NCI-H2171 treated with DMSO at 0.1 percent for 48 hours (cell line): ENCODE measurements at regions not wholly inside any gene's neighbourhood (a gene's known extent, or its start where the extent isn't known, plus 50 kb on each side); places are given as distances from the start of the nearest gene placed in this dataset.
"Not testable (repeated sequence)": the region's sequence is repeated elsewhere in the genome, so short reads cannot be mapped to it uniquely, and the experiment has no call there.

Experiments used
- DNase-seq: peaks from one replicate; lab custom pipeline; 2025; lab: John Stamatoyannopoulos, UW

DNA sequence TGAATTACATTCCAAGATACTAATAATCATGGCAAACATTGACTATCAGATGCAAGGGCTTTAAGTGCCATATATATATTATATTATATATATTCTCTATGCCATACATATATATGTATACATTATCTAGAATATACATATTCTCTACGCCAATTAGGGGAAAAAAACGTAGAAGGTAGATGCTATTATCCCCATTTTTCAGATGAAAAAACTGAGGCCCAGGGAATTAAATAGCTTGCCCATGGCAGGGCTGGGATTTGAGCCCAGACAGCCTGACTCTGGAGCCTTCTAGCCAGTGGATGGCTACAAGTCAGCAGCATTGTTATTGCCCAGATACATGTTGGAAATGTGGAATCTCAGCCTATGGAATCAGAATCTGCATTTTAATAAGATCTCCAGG is 116.0 kb upstream of the BTG1 start:
- DNase-seq: no peak

DNA sequence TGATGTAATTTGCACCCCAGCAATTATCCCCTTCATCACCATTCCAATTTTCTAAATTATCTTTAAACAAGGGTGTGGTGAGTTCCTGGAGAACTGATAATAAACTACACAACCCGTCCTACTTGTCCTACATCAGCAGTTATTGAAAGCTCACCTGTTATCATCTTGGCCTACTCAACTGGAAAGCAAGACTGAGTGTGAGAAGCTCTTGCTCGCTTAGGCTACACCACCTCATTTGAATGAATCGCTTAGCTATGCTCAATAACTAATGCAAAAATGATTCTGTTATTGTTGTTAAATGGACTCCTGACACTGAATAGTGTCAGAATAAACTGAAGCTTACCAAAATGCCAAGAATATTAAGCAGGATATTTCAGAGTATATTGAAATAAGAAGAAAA is 115.4 kb upstream of the BTG1 start:
- no peak for DNase-seq

DNA sequence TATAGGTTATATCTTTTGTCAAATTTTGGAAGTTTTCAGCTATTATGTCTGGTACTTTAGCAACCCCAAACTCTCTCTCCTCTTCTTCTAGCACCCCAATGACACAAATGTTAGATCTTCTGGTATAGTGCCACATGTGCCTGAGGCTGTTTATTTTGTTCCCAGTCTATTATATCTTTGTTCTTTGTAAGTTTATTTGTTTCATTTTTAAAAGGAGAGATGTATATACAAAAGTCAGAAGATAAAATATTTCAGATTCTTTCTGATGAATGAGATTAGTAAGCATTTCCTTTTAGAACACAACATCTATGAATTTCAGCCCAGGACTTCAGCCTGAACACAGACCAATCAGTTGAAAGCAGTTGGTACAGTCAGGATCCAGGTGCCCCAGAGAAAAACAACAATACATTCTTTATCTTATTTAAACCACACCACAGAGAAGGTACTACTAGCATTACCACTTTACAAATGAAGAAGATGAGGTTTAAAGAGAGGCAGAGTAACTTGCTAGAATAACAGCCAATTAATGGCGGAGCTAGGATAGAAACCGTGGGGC is 114.1 kb upstream of the BTG1 start:
- DNase-seq: no peak

DNA sequence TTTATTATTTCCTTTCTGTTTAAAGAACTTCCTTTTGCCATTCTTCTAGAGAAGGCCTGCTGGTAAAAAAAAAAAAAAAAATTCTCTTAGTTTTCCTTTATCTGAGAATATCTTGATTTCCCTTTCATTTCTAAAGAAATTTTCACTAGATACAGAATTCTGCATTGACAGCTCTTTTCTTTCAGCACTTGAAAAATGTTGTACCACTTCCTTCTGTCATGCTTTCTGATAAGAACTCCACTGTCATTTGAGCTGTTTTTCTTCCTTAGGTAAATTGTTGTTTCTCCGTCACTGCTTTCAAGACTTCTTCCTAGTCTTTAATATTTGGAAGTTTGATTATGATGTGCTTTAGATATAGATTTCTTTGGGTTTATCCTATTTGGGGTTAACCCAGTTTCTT is 113.6 kb upstream of the BTG1 start:
- no peak for DNase-seq

DNA sequence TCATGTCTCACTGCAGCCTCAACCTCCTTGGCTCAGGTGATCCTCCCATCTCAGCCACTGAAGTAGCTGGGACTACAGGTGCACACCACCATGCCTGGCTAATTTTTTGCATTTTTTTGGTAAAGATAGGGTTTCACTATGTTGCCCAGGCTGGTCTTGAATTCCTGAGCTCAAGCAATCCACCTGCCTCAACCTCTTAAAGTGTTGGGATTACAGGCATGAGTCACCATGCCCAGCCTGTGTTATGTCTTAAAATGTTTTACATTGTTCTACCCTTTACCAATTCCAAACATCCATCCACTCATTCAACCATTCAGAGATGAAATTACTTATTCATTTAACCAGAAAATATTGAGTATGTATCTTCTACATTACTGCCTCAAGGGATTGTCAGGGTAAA is 111.6 kb upstream of the BTG1 start:
- DNase-seq: no peak

DNA sequence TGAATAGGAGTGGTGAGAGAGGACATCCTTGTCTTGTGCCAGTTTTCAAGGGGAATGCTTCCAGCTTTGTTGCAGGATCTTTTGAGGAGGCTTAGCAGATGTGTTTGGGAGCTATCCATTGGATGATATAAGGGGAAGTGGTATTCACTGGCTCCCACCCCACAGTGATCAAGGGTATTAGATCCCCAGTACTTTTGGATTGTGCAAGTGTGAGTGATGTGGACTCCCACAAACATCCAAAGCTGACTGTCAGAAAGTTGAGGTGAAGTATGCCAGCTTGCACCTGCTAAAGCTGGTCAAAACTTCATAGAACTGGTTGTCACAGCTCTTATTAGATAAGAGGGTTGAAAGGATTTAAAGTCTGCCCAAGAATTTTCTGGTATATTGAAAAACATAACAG is 110.1 kb upstream of the BTG1 start:
- no peak for DNase-seq

DNA sequence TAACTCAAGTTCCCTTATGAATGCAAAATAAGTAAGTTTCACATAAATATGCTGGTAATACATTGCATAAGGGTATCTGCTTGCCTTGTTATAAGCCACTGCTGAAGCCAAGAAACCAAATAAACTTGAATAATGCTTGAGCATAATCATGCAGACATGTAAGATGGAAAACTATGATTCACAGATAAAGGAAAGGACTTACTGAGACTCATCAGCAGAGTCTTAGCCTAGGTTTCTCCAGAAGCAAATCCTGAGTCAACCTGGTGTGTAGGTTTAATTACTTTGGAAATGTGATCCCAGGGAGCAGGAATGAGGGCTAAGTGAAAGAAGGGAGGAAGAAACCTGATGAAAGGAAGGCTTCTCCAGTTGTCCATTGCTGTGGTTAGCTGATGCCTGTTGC is 107.7 kb upstream of the BTG1 start:
- DNase-seq: peak; percentile 18

DNA sequence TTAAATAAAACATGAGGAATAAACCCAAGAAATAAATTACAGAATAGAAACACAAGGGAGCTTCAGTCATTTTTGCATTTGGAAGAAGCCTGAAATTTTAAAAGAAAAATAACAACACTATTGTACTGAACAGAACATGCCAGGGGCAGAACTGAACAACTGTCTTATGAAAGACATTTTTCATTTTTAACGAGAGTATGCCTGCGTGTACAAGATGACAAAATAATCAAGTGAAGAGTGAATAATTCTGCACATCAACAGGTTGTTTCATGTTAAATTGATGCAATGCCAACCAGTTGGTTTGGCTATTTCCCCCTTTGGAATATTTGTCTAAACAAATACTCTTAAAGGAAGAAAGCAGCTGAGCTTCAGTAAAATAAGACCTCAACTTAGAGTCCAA is 103.3 kb upstream of the BTG1 start:
- DNase-seq: no peak

DNA sequence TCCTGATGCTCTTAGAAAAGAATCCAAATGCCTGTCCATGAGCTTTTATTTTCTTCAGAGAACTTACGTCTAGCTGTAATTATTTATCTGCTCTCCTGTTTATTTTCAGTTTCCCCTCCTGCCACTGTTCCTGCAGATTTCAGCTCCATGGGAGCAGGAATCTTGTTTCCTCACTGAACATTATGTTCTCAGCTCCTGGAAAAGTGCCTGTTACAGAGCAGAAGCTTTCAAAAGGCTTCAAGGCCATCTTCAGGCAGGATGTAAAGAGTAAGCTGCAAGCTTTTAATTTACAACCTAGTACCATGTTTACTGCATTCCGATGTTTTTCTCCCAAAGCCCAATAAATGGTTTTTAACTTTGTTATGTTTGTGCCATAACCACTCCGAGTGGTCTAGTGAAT is 98.4 kb upstream of the BTG1 start:
- DNase-seq: no peak

DNA sequence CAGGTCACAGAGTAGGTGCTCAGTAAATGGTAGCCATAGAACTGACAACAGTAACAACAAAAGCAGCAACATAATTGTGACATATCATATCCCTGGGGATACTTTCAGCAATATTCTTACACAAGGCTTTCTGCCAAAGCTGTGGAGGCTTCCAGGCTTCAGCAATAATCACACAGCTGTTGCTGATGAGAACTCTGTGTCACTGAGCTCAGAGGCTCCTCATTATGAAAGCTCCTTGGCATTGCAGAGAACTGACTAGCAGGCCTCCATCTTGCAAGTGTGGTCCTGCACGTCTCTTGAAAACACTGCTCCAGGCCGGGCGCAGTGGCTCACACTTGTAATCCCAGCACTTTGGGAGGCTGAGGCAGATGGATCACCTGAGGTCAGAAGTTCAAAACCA is 97.3 kb upstream of the BTG1 start:
- peak; percentile 71 for DNase-seq

DNA sequence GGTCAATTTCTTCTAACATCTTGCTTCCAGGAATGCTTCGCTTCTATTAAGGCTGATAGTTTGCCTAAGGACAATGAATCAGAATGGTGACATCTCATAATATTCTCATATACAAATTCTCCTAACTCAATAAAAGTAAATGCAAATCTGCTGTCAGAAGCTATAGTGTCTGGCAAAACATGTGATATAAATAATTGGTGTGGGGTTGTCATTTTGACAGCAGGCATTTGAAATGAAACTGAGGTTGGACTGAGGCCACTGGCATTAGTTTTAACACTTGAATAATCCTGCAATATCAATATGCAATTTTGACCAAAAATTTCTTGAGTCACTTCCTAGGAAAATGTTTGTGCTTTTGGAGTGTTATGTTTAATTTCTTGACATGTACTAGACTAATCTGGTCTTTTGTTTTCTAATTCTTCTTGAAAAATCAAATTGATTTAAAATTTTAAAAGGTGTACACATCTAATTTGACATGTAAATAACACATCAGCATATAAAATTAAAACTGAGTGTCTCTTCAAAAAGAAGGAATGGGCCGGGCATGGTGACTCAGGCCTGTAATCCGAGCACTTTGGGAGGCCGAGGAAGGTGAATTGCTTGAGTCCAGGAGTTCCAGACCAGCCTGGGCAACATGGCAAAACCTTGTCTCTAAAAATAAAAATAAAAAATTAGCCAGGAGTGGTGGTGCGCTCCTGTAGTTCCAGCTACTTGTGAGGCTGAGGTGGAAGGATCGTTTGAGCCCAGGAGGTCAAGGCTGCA is 92.3 kb upstream of the BTG1 start:
- no peak for DNase-seq

DNA sequence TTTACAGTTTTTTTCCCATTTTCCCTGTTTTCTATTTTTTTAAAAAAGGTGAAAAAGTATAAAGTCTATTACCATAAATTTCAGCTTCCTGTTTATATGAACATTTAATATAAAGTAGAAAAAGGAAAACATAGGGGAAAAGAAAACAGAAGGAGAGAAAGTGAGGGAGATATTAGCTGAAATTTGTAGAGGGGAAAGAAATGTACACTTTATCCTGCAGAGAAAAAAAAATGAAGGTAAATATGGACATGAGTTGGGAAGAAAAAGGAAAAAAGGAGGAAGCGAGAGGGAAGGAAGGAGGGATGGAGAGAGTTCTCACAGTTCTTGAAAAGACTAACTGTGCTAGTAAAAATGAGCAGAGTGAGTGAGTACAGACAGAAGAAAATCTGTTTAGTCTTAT is 91.6 kb upstream of the BTG1 start:
- no peak for DNase-seq

DNA sequence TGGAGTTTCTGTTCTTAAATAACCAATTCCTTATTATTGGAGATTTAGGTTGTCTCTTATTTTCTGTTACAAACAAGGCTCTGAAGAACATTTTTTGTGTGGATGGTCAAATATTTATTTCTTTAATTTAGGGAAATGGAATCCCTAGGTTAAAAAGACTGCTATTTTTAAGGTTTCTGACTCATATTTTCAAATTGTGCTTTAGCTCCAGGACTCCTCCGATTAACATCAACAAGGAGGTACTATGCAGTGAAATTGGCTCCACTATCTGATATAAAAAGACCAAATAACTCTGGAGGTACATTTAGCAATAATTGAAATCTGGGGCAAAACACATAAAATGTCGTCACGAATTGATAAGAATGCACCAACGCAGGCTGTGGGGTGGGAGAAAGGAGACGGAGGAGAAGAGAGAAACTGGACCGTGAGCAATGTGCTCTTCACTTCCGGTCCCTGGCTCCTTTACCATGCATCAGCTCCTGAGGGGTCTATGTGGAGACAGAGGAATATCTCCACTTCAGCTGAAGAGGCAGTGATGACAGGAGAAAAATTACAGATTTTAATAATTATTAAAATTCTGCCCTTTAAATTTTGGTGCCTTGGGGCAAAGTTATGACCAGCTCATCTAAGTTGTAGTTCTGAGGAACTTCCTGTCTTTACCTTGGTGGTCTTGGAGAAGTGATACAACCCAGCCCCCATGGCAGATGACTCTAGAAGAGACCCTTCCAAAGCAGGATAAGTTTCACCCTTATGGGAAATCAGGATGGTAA is 90.2 kb upstream of the BTG1 start:
- DNase-seq: no peak

DNA sequence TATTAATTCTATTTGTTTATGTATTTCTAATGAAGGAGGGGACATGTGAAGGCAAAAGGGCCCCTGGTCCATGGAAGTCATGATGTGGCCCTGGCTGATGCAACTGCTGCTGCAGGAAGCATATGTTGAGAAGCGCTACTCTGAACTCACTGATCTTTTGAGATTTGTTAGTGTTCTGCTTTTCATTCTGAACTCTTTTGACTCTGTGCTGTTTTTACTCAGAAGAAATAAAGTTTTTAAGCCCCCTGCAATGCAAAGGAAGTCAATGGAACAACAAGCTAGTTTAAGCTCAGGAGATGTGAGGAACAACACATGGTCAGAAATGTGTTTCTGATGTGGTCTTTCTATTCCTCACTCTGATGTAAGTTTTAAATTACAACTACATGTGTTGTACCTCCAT is 88.9 kb upstream of the BTG1 start:
- no peak for DNase-seq

DNA sequence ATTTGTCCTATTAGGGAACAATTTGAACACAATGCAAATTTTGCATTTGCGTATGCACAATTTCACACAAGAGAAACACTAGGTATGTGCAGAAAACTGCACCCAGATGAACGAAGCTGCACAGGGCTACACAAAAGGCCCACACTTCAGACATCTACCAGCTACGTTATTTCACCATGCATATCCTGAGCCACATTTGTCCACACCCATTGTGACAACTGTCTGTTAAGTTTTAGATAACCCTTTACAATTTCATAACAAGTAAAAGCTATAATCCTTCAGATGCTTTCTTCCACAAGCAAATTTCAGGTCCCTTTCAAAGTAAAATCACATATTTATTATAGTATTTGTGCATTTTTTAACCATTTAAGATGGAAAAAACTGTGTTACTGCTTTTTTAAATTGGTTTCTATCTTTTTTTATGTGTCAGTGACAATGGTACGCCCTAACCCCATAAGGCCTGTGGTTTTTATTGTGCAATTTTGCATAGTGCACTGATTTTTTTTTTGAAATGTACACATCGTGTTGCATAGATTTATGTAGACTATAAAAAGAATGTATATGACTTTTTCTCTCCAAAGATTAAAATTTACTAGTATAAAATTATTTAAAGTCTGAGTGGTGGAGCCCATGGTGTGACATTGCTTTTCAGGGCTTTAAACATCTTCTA is 87.8 kb upstream of the BTG1 start:
- DNase-seq: no peak

DNA sequence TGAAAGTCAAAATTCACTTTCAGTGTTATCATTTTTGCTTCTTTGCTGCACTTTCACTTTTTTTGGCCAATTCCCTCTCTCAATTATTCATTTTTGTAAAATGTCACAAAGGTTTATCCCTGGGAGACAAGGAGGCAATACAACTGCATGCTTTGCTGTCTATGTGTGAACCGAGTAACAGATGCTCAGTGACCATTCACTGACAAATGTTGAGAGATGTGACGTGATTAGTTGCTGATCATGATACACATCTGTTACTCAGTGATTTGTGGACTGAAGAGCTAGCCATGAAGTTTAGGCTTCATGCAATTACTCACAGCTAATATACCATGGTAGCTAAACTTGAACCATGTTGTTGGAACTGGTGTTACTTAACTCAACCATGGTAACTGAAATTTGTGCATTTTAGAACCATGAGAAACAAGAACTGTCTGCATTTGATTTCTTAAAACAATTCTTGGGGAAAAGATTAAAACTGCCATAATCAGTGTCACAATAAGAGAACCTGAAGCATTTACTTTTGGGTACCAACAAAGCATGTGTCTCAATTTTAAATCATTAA is 86.8 kb upstream of the BTG1 start:
- DNase-seq: not testable (repeated sequence)

DNA sequence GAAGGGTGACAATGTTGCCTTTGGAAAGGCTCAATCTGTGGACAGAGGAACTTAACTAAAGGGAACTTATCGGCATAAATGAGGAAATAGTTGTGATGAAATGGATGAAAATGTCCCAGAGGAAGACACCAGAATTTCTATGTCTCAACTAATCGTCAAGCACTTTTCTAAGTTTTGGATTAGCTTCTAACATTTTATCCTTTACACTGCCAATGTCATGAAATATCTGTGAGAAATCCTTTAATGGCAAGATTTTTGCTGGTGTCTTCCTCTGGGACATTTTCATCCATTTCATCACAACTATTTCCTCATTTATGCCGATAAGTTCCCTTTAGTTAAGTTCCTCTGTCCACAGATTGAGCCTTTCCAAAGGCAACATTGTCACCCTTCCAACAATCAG is 86.3 kb upstream of the BTG1 start:
- not testable (repeated sequence) for DNase-seq

DNA sequence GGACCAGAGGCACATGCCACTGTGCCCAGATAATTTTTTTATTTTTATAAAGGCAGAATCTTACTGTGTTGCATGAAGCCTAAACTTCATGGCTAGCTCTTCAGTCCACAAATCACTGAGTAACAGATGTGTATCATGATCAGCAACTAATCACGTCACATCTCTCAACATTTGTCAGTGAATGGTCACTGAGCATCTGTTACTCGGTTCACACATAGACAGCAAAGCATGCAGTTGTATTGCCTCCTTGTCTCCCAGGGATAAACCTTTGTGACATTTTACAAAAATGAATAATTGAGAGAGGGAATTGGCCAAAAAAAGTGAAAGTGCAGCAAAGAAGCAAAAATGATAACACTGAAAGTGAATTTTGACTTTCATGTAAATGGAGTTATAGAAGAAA is 85.9 kb upstream of the BTG1 start:
- not testable (repeated sequence) for DNase-seq

DNA sequence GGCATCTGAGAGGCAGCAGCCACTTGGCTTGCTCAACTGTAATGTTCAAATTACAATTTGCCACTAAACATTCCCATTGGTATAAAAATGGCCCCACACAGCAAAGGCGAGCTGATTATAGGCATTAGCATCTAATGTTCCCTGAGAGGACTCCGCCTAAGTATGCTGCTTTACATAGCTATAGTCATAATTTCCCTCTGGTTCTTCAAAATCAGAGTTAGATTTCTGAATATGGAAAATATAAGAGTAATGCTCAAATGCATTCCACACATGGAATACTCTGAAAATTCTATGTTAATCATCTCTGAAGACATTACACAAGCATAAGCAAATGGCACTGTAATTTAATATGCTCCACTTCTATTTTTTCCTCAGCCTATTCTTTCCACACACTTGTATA is 83.7 kb upstream of the BTG1 start:
- DNase-seq: peak; percentile 62

DNA sequence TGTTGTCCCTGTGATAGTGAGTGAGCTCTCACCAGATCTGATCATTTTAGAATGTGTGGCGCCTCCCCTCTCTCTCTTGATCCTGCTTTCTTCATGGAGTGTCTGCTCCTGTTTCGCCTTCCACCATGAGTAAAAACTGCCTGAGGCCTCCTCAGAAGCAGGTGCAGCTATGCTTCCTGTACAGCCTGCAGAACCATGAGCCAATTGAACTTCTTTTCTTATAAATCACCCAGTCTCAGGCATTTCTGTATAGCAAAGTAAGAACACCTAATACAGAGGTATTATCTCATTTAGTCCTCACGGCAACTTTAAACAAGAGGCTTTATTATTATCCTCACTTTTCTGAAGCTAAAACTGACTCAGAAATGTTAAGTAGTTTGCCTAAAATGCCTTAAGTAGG is 81.3 kb upstream of the BTG1 start:
- no peak for DNase-seq

DNA sequence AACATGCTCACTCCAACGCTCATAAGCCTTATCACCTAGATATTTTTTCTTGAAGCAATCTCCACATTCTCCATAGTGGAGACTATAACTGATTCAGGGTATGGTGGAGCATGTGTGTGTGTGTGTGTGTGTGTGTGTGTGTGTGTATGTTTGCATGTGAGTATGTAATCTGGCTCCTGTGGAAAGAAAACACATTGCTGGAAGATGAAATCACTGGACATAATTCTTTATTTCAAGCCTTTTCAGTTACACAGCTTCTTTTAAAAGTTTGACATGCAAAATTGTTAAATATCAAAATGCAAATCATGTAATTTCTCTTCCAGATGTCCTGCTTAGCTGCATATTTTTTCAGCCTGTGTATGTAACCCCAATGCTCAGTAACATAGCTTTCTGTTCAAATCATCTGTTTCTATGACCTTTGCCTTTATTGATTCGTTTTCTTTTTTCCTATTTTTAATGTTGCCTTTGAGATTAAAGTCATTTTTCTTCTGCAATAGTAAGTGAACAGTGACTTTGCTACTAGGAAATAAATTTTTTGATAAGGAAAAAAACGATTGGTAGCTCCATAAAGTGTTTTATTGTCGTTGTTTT is 80.5 kb upstream of the BTG1 start:
- DNase-seq: no peak

DNA sequence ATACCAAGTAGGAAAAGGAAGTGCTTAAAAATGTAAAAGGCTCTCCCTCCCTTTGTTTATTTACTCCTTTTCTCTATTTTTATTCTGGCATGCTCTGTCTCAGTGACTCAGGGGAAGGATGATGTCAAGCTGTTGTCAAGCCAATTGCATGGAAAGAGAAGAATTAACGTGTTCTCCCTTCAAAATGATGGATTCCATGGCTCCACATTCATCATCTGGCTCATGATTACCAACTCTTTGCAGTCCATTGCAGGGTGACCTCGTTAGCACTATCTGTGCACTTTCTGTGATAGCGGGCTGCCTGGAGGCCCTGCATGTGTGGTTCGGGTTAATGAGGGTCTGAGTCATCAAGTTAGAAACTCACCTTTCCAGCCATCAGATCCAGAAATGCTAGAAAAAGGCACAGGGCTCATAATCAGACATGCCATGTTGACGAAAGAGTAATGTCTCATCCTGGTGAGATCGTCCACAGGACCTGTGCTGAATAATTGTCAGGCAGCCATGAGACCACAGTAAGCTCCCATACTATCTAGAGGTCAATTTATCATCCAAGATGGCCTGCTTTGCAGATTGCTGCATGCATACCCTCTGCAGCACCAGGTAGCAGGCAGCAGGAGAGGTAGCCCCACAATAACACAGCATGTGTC is 79.2 kb upstream of the BTG1 start:
- no peak for DNase-seq
